GM23338 (cell line): ENCODE measurements at regions not wholly inside any gene's neighbourhood (a gene's known extent, or its start where the extent isn't known, plus 50 kb on each side); places are given as distances from the start of the nearest gene placed in this dataset.

Experiments used
- ATAC-seq: fragments of 200-7000 bp; cut with Tn5 transposase; 3 replicates; pipeline ENCODE4 v1.9.1; 2020
- DNase-seq: peaks from one replicate; pipeline ENCODE4 v3.0.0-alpha.2; 2015; ENCODE audit warnings: low spot score
- H2AFZ ChIP-seq: fragments of 200-600 bp; sonication (generic); 2 replicates; pipeline ENCODE4 v1.8.0; 2016; ENCODE audit warnings: antibody characterized with exemption, mild to moderate bottlenecking, moderate library complexity
- H3F3A ChIP-seq: fragments of 200-600 bp; sonication (generic); replicated peaks from 2 replicates; pipeline ENCODE4 v1.8.0; 2017; ENCODE audit warnings: antibody characterized with exemption, mixed run types, low read depth
- H3K27ac ChIP-seq: fragments of 200-600 bp; sonication (generic); 2 replicates; pipeline ENCODE4 v1.6.1; 2016; ENCODE audit warnings: low read depth
- H3K27me3 ChIP-seq: fragments of 200-600 bp; sonication (generic); 2 replicates; pipeline ENCODE4 v1.8.0; 2016; ENCODE audit warnings: mild to moderate bottlenecking, mixed run types, moderate library complexity; ENCODE audit not compliant: insufficient read depth
- H3K36me3 ChIP-seq: fragments of 200-600 bp; sonication (generic); 2 replicates; pipeline ENCODE4 v1.8.0; 2016; ENCODE audit warnings: mild to moderate bottlenecking; ENCODE audit not compliant: insufficient read depth
- H3K4me1 ChIP-seq: fragments of 200-600 bp; sonication (generic); 2 replicates; pipeline ENCODE4 v1.8.0; 2016; ENCODE audit warnings: mild to moderate bottlenecking, moderate library complexity; ENCODE audit not compliant: insufficient read depth
- H3K4me2 ChIP-seq: fragments of 200-600 bp; sonication (generic); 2 replicates; pipeline ENCODE4 v1.7.1; 2017; ENCODE audit warnings: mixed run types
- H3K4me3 ChIP-seq: fragments of 200-600 bp; sonication (generic); 2 replicates; pipeline ENCODE4 v1.6.1; 2016; ENCODE audit warnings: mixed run types
- H3K79me2 ChIP-seq: fragments of 200-600 bp; sonication (generic); replicated peaks from 2 replicates; pipeline ENCODE4 v1.8.0; 2017; ENCODE audit warnings: mild to moderate bottlenecking; ENCODE audit not compliant: insufficient read depth
- H3K9me2 ChIP-seq: fragments of 200-600 bp; sonication (generic); 2 replicates; pipeline ENCODE4 v1.8.0; 2017; ENCODE audit not compliant: insufficient read depth
- H4K20me1 ChIP-seq: fragments of 200-600 bp; sonication (generic); replicated peaks from 2 replicates; pipeline ENCODE4 v1.8.0; 2017; ENCODE audit warnings: mild to moderate bottlenecking; ENCODE audit not compliant: insufficient read depth
- H3K27ac Mint-ChIP-seq: 2 replicates; pipeline ENCODE4 v1.8.0; 2020; ENCODE audit warnings: inconsistent platforms, mild to moderate bottlenecking, moderate library complexity, mixed read lengths
- H3K27me3 Mint-ChIP-seq: 3 replicates; pipeline ENCODE4 v1.8.0; 2022; ENCODE audit warnings: low read depth, mild to moderate bottlenecking, moderate library complexity, mixed read lengths, inconsistent platforms; ENCODE audit not compliant: insufficient read depth, poor library complexity
- H3K36me3 Mint-ChIP-seq: 3 replicates; pipeline ENCODE4 v1.8.0; 2021; ENCODE audit warnings: low read depth, mild to moderate bottlenecking, inconsistent platforms, moderate library complexity, mixed read lengths
- H3K4me1 Mint-ChIP-seq: 3 replicates; pipeline ENCODE4 v1.8.0; 2020; ENCODE audit warnings: mild to moderate bottlenecking, inconsistent platforms, mixed read lengths
- H3K4me3 Mint-ChIP-seq: 3 replicates; pipeline ENCODE4 v1.8.0; 2021; ENCODE audit warnings: moderate library complexity, mild to moderate bottlenecking, inconsistent platforms, mixed read lengths
- H3K9me3 Mint-ChIP-seq: 3 replicates; pipeline ENCODE4 v1.8.0; 2020; ENCODE audit warnings: moderate library complexity, mild to moderate bottlenecking, inconsistent platforms, mixed read lengths
- EZH2 ChIP-seq: fragments of 200-600 bp; sonication (generic); IDR thresholded peaks from one replicate; pipeline ENCODE4 v1.8.0; 2017; ENCODE audit warnings: antibody characterized with exemption, mild to moderate bottlenecking, low read depth; ENCODE audit not compliant: unreplicated experiment
- EZH2phosphoT487 ChIP-seq: fragments of 200-600 bp; sonication (generic); IDR thresholded peaks from one replicate; pipeline ENCODE4 v1.8.1; 2018; ENCODE audit warnings: antibody characterized with exemption; ENCODE audit not compliant: unreplicated experiment
- NANOG ChIP-seq: IDR thresholded peaks from 2 replicates; pipeline ENCODE4 v1.6.1; 2016; ENCODE audit warnings: antibody characterized with exemption, borderline replicate concordance
- POLR2AphosphoS5 ChIP-seq: IDR thresholded peaks from 2 replicates; pipeline ENCODE4 v1.6.1; 2016; ENCODE audit warnings: antibody characterized with exemption, low read depth
- STAT1 ChIP-seq: IDR thresholded peaks from one replicate; pipeline ENCODE4 v1.6.1; 2016; ENCODE audit warnings: antibody characterized with exemption; ENCODE audit not compliant: unreplicated experiment
- ZNF114 ChIP-seq: fragments of 250-450 bp; sonication (Bioruptor Pico); IDR thresholded peaks from 2 replicates; pipeline ENCODE4 v1.5.0; 2020; ENCODE audit warnings: mild to moderate bottlenecking, moderate library complexity
- ZNF331 ChIP-seq: fragments of 250-450 bp; sonication (Bioruptor Pico); IDR thresholded peaks from 2 replicates; pipeline ENCODE4 v1.5.0; 2020; ENCODE audit warnings: low read depth, mild to moderate bottlenecking, moderate library complexity
- TF ChIP-seq, protein P1 (sequence below): IDR thresholded peaks from one replicate; pipeline ENCODE4 v1.6.1; 2018; ENCODE audit warnings: antibody characterized with exemption; ENCODE audit not compliant: unreplicated experiment
- TF ChIP-seq, protein P2 (sequence below), 2 experiments: fragments of 200-600 bp in 1 of 2; sonication (generic) in 1 of 2; conservative IDR thresholded peaks; 2 replicates each; pipeline versions ENCODE4 v1.5.1 to v1.6.1; 2016 to 2017; ENCODE audit warnings: antibody characterized with exemption in 2 of 2, low read depth in 2 of 2, mild to moderate bottlenecking in 2 of 2, moderate library complexity in 1 of 2

DNA sequence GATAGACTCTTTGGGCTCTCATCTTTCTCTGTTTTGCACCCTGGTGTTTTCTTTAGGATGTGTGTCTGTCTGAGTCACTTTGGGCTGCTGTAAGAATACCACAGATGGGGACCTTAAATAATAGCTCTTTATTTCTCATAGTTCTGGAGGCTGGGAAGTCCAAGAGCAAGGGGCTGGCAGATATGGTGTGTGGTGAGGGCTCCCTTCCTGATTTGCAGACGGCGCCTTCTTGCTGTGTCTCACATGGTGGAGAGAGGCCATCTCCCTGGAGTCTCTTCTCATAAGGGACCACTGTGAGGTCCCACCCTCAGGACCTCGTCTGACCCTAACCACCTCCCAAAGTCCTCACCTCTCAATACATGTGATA is 93.7 kb upstream of the ADRA2C start (continued):
- TF ChIP-seq, protein P1, sequence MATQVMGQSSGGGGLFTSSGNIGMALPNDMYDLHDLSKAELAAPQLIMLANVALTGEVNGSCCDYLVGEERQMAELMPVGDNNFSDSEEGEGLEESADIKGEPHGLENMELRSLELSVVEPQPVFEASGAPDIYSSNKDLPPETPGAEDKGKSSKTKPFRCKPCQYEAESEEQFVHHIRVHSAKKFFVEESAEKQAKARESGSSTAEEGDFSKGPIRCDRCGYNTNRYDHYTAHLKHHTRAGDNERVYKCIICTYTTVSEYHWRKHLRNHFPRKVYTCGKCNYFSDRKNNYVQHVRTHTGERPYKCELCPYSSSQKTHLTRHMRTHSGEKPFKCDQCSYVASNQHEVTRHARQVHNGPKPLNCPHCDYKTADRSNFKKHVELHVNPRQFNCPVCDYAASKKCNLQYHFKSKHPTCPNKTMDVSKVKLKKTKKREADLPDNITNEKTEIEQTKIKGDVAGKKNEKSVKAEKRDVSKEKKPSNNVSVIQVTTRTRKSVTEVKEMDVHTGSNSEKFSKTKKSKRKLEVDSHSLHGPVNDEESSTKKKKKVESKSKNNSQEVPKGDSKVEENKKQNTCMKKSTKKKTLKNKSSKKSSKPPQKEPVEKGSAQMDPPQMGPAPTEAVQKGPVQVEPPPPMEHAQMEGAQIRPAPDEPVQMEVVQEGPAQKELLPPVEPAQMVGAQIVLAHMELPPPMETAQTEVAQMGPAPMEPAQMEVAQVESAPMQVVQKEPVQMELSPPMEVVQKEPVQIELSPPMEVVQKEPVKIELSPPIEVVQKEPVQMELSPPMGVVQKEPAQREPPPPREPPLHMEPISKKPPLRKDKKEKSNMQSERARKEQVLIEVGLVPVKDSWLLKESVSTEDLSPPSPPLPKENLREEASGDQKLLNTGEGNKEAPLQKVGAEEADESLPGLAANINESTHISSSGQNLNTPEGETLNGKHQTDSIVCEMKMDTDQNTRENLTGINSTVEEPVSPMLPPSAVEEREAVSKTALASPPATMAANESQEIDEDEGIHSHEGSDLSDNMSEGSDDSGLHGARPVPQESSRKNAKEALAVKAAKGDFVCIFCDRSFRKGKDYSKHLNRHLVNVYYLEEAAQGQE = no peak
- TF ChIP-seq, protein P2, sequence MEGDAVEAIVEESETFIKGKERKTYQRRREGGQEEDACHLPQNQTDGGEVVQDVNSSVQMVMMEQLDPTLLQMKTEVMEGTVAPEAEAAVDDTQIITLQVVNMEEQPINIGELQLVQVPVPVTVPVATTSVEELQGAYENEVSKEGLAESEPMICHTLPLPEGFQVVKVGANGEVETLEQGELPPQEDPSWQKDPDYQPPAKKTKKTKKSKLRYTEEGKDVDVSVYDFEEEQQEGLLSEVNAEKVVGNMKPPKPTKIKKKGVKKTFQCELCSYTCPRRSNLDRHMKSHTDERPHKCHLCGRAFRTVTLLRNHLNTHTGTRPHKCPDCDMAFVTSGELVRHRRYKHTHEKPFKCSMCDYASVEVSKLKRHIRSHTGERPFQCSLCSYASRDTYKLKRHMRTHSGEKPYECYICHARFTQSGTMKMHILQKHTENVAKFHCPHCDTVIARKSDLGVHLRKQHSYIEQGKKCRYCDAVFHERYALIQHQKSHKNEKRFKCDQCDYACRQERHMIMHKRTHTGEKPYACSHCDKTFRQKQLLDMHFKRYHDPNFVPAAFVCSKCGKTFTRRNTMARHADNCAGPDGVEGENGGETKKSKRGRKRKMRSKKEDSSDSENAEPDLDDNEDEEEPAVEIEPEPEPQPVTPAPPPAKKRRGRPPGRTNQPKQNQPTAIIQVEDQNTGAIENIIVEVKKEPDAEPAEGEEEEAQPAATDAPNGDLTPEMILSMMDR (conservative IDR thresholded peaks at IDR 0.05; ENCODE audit: low read depth in 2 of 2) = no peak
- no peak for TF ChIP-seq EZH2phosphoT487
- no peak for TF ChIP-seq STAT1
- no peak for TF ChIP-seq ZNF114 (CRISPR knock-in tag)

DNA sequence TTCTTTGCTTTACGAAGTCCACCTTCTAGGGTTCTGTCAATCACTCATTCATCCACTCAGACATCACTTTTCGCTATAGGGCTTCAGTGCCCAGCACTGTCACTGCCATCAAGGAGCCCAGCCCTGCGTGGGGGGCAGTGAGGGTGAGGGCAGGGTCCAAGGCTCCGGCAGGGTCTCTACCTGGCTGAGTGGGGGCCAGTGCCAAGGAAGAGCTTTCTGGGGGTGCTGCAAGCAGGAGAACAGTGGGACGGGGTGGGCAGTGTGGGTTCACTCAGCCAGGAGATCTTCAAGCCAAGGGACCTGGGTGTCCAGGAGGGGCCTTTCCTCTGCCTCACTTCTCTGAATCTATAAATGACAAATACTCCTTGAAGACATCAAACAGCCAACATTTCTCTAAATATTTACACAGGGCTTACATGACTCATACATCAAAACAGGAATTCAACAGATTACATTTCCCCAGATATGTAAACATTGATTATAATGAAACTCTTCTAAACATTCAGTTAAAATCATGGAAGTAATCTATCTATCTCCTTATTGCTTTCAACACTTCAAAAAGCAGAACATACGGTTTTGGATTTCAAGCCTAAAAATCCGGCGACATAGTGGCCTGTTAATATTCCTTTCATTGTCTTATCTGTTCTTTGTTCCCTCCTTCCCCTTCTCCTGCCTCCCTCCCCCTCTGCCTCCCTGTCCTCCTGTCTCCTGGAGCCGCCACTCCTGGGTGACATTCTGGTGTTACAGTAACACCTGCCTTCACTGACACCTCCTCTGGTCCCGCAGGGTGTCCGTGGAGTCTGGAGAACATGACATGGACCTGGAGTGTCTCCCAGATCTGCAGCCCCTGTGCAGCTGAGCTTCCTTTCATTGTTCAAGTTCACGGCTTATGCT is 94.4 kb upstream of the ADRA2C start:
- H3K4me3 ChIP-seq = no peak overlapping the region
- no peak for ATAC-seq
- TF ChIP-seq, protein P2 (conservative IDR thresholded peaks at IDR 0.05; ENCODE audit: low read depth in 2 of 2) = no peak
- no peak for TF ChIP-seq NANOG
- no peak for TF ChIP-seq ZNF114 (CRISPR knock-in tag)
- no peak for TF ChIP-seq EZH2
- no peak for TF ChIP-seq EZH2phosphoT487
- TF ChIP-seq, protein P1 = no peak
- no peak for TF ChIP-seq STAT1
- no peak for TF ChIP-seq ZNF331 (CRISPR knock-in tag)
- TF ChIP-seq POLR2AphosphoS5 = no peak

More for the DNA sequence above, 94.4 kb upstream of the ADRA2C start:
- Mint-ChIP-seq H3K27ac (no peak overlapping the region), H3K9me3 (peaks cover 13% of the 10 kb centered on the region; the same call in 1 of the 3 replicates), H3K36me3 (no peaks in the 10 kb centered on the region), H3K4me3 (no peak overlapping the region), H3K4me1 (peaks cover 9% of the 10 kb centered on the region; the same call in 2 of the 3 replicates), H3K27me3 (peaks cover 9% of the 10 kb centered on the region)
- no peaks in the 10 kb centered on the region for H3K9me2 ChIP-seq
- no peak overlapping the region for H2AFZ ChIP-seq
- no peaks in the 10 kb centered on the region for H3K36me3 ChIP-seq
- H3F3A ChIP-seq = no peaks in the 10 kb centered on the region
- no peak for DNase-seq
- H3K27ac ChIP-seq = no peak overlapping the region
- H4K20me1 ChIP-seq = no peaks in the 10 kb centered on the region
- H3K4me1 ChIP-seq = no peaks in the 10 kb centered on the region
- H3K79me2 ChIP-seq = no peaks in the 10 kb centered on the region
- H3K27me3 ChIP-seq = no peaks in the 10 kb centered on the region
- no peak overlapping the region for H3K4me2 ChIP-seq
